TTC549 (cell line): ENCODE measurements at regions not wholly inside any gene's neighbourhood (a gene's known extent, or its start where the extent isn't known, plus 50 kb on each side); places are given as distances from the start of the nearest gene placed in this dataset.
"Not testable (repeated sequence)": the region's sequence is repeated elsewhere in the genome, so short reads cannot be mapped to it uniquely, and the experiment has no call there.

Experiments used
- FAIRE-seq: peaks from 2 replicates; lab custom pipeline; 2012; peaks lifted over from hg19 to GRCh38; lab: Jason Lieb, UNC

GRCh38 chr5:101743000-101743399, 553.1 kb downstream of the SLCO4C1 start:
- not testable (repeated sequence) for FAIRE-seq

GRCh38 chr5:101728933-101729332, 567.2 kb downstream of the SLCO4C1 start:
- FAIRE-seq = no peak

GRCh38 chr5:101721543-101721942, 574.5 kb downstream of the SLCO4C1 start:
- FAIRE-seq = no peak

GRCh38 chr5:101720033-101720432, 576.1 kb downstream of the SLCO4C1 start:
- no peak for FAIRE-seq

GRCh38 chr5:101717721-101718120, 578.4 kb downstream of the SLCO4C1 start:
- FAIRE-seq = no peak

- FAIRE-seq = no peak
Measured at GRCh38 chr5:101716941-101717340, 579.1 kb downstream of the SLCO4C1 start.

GRCh38 chr5:101715790-101716189, 580.3 kb downstream of the SLCO4C1 start:
- not testable (repeated sequence) for FAIRE-seq

- no peak for FAIRE-seq
Measured at GRCh38 chr5:101689306-101689705, 606.8 kb downstream of the SLCO4C1 start.

GRCh38 chr5:101688156-101688555, 607.9 kb downstream of the SLCO4C1 start:
- FAIRE-seq = no peak

GRCh38 chr5:101687349-101687985, 608.6 kb downstream of the SLCO4C1 start:
- FAIRE-seq = no peak

- FAIRE-seq = no peak
Measured at GRCh38 chr5:101686536-101687157, 609.4 kb downstream of the SLCO4C1 start.

- no peak for FAIRE-seq
Measured at GRCh38 chr5:101679816-101680215, 616.3 kb downstream of the SLCO4C1 start.

GRCh38 chr5:101678481-101679193, 617.4 kb downstream of the SLCO4C1 start:
- peak; percentile 5 for FAIRE-seq

GRCh38 chr5:101677961-101678360, 618.1 kb downstream of the SLCO4C1 start:
- no peak for FAIRE-seq

- FAIRE-seq = no peak
Measured at GRCh38 chr5:101676646-101677045, 619.4 kb downstream of the SLCO4C1 start.

GRCh38 chr5:101675510-101676219, 620.4 kb downstream of the SLCO4C1 start:
- no peak for FAIRE-seq

GRCh38 chr5:101673120-101673519, 623.0 kb downstream of the SLCO4C1 start:
- no peak for FAIRE-seq

GRCh38 chr5:101664071-101664791, 631.9 kb downstream of the SLCO4C1 start:
- no peak for FAIRE-seq

GRCh38 chr5:101663543-101663942, 632.5 kb downstream of the SLCO4C1 start:
- no peak for FAIRE-seq

GRCh38 chr5:101662263-101662662, 633.8 kb downstream of the SLCO4C1 start:
- no peak for FAIRE-seq

- FAIRE-seq = no peak
Measured at GRCh38 chr5:101658433-101658832, 637.7 kb downstream of the SLCO4C1 start.

- no peak for FAIRE-seq
Measured at GRCh38 chr5:101653996-101654395, 642.1 kb downstream of the SLCO4C1 start.
